SU-DHL-6 (cell line): ENCODE measurements at regions not wholly inside any gene's neighbourhood (a gene's known extent, or its start where the extent isn't known, plus 50 kb on each side); places are given as distances from the start of the nearest gene placed in this dataset.

ENCODE experiments used
- H2AFZ ChIP-seq: fragments of 200-600 bp; sonication (generic); 2 replicates; pipeline ENCODE4 v1.6.1; 2014; ENCODE audit warnings: low read depth, mild to moderate bottlenecking, moderate library complexity, mixed read lengths, antibody characterized with exemption, low read length; ENCODE audit not compliant: severe bottlenecking
- H3F3A ChIP-seq: fragments of 200-600 bp; shearing (Covaris generic); 2 replicates; pipeline ENCODE4 v1.6.0; 2016; ENCODE audit warnings: antibody characterized with exemption, mild to moderate bottlenecking; ENCODE audit not compliant: insufficient read depth
- H3K27ac ChIP-seq: fragments of 200-600 bp; sonication (generic); 2 replicates; pipeline ENCODE4 v1.5.1; 2016; ENCODE audit warnings: low read depth, mild to moderate bottlenecking, low read length, moderate library complexity, mixed read lengths
- H3K27me3 ChIP-seq: fragments of 200-600 bp; sonication (generic), shearing (Covaris generic); 2 replicates; pipeline ENCODE4 v1.6.0; 2014; ENCODE audit warnings: mild to moderate bottlenecking, low read length
- H3K36me3 ChIP-seq: fragments of 200-600 bp; sonication (generic); 2 replicates; pipeline ENCODE4 v1.6.1; 2014; ENCODE audit warnings: mild to moderate bottlenecking, low read length, mixed read lengths
- H3K4me2 ChIP-seq: fragments of 300-600, 200-600 bp; shearing (Covaris generic), sonication (generic); 2 replicates; pipeline ENCODE4 v1.6.0; 2014; ENCODE audit warnings: low read length, low read depth, mild to moderate bottlenecking; ENCODE audit not compliant: poor library complexity, severe bottlenecking
- H3K4me3 ChIP-seq: fragments of 200-600 bp; sonication (generic); 2 replicates; pipeline ENCODE4 v1.5.1; 2014; ENCODE audit warnings: antibody characterized with exemption, low read length, mild to moderate bottlenecking, mixed read lengths; ENCODE audit not compliant: insufficient read depth, poor library complexity, severe bottlenecking
- H3K79me2 ChIP-seq: fragments of 200-600 bp; sonication (generic); 2 replicates; pipeline ENCODE4 v1.6.1; 2014; ENCODE audit warnings: mild to moderate bottlenecking, low read length, moderate library complexity; ENCODE audit not compliant: insufficient read depth
- H3K9ac ChIP-seq: fragments of 200-600 bp; sonication (generic); 2 replicates; pipeline ENCODE4 v1.7.0; 2014; ENCODE audit warnings: mild to moderate bottlenecking, low read length
- H3K9me2 ChIP-seq: fragments of 200-600 bp; sonication (generic); replicated peaks from 2 replicates; pipeline ENCODE4 v1.6.1; 2014; ENCODE audit warnings: low read length; ENCODE audit not compliant: insufficient read depth
- H3K9me3 ChIP-seq: fragments of 200-600 bp; sonication (generic); 2 replicates; pipeline ENCODE4 v1.6.1; 2014; ENCODE audit warnings: low read length, mixed read lengths; ENCODE audit not compliant: insufficient read depth
- H4K20me1 ChIP-seq: fragments of 200-600 bp; sonication (generic); 2 replicates; pipeline ENCODE4 v1.6.1; 2014; ENCODE audit warnings: low read depth, mild to moderate bottlenecking, antibody characterized with exemption, low read length, moderate library complexity, mixed read lengths
- EZH2phosphoT487 ChIP-seq: fragments of 200-600 bp; sonication (generic), shearing (Covaris generic); conservative IDR thresholded peaks from 2 replicates; pipeline ENCODE4 v1.6.1; 2018; ENCODE audit warnings: mild to moderate bottlenecking, antibody characterized with exemption, low read length, moderate library complexity, mixed read lengths
- TF ChIP-seq, protein P1 (sequence below): fragments of 200-600 bp; sonication (generic); IDR thresholded peaks from one replicate; pipeline ENCODE4 v1.5.1; 2017; ENCODE audit warnings: antibody characterized with exemption, mild to moderate bottlenecking, low read length, moderate library complexity; ENCODE audit not compliant: insufficient read depth, poor library complexity, severe bottlenecking

- Histone ChIP-seq H3K9ac (no peak overlapping the region), H3K9me2 (no peaks in the 10 kb centered on the region), H3K27ac (no peak overlapping the region), H3K79me2 (no peaks in the 10 kb centered on the region), H3K9me3 (no peaks in the 10 kb centered on the region), H3K4me2 (no peak overlapping the region), H3K4me3 (no peak overlapping the region), H3K36me3 (no peaks in the 10 kb centered on the region), H3F3A (no peaks in the 10 kb centered on the region), H2AFZ (no peak overlapping the region), H4K20me1 (no peaks in the 10 kb centered on the region), H3K27me3 (no peaks in the 10 kb centered on the region)
- TF ChIP-seq, protein P1, sequence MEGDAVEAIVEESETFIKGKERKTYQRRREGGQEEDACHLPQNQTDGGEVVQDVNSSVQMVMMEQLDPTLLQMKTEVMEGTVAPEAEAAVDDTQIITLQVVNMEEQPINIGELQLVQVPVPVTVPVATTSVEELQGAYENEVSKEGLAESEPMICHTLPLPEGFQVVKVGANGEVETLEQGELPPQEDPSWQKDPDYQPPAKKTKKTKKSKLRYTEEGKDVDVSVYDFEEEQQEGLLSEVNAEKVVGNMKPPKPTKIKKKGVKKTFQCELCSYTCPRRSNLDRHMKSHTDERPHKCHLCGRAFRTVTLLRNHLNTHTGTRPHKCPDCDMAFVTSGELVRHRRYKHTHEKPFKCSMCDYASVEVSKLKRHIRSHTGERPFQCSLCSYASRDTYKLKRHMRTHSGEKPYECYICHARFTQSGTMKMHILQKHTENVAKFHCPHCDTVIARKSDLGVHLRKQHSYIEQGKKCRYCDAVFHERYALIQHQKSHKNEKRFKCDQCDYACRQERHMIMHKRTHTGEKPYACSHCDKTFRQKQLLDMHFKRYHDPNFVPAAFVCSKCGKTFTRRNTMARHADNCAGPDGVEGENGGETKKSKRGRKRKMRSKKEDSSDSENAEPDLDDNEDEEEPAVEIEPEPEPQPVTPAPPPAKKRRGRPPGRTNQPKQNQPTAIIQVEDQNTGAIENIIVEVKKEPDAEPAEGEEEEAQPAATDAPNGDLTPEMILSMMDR, result no peak
- TF ChIP-seq EZH2phosphoT487, result no peak
Measured at GRCh38 chr5:117769877-117770276, 1195.3 kb upstream of the SEMA6A start.

DNA sequence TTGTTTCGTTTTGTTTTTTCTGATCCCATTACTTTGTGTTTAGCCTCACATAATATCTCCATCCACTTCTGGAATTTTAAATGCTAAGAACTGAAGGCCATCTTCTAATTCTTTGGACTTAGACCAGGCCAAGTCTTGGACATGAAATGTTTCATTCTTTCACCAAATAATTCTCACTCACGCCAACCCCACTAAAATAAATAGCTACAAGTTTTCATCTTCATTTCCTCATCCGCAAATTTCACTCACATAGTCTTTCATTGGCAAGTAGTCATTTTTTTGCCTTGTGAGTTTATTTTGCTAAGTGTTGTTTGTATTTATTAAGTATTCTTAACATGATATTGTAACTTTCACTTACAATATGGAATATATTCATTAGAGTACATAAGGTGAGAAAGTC, 1188.6 kb upstream of the SEMA6A start:
- Histone ChIP-seq H3K27me3 (no peaks in the 10 kb centered on the region), H3K4me2 (no peak overlapping the region), H3K9me2 (no peaks in the 10 kb centered on the region), H3K4me3 (no peak overlapping the region), H3K36me3 (no peaks in the 10 kb centered on the region), H4K20me1 (no peaks in the 10 kb centered on the region), H3K79me2 (no peaks in the 10 kb centered on the region), H2AFZ (no peak overlapping the region), H3K9me3 (no peaks in the 10 kb centered on the region), H3K27ac (no peak overlapping the region), H3K9ac (no peak overlapping the region), H3F3A (no peaks in the 10 kb centered on the region)
- TF ChIP-seq, protein P1, result no peak
- no peak for TF ChIP-seq EZH2phosphoT487

DNA sequence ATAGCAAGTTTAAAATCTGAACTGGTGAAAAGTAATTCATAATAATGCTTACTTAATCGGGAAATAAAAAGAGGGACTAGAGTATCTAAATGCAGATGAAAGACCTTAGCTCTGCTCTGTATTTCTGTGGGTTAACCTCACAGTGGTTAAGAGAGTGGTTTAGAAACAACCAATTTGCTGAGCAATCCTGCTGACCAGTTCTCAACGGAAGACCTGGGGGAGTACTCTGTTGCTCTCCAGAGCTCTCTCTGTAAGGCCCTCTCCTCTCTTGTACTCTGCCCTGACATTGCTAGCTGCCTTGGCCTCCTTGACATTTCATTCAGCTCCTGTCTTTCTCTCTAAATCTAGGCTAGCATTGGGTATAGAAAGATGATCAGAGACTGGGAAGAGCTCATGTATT, 1186.6 kb upstream of the SEMA6A start:
- Histone ChIP-seq H3K9me3 (no peaks in the 10 kb centered on the region), H4K20me1 (no peaks in the 10 kb centered on the region), H3F3A (no peaks in the 10 kb centered on the region), H3K4me2 (no peak overlapping the region), H2AFZ (no peak overlapping the region), H3K27ac (no peak overlapping the region), H3K27me3 (no peaks in the 10 kb centered on the region), H3K79me2 (no peaks in the 10 kb centered on the region), H3K36me3 (no peaks in the 10 kb centered on the region), H3K9ac (no peak overlapping the region), H3K9me2 (no peaks in the 10 kb centered on the region), H3K4me3 (no peak overlapping the region)
- TF ChIP-seq EZH2phosphoT487, result no peak
- TF ChIP-seq, protein P1, result no peak
